NCI-H128 (cell line): ENCODE measurements at regions not wholly inside any gene's neighbourhood (a gene's known extent, or its start where the extent isn't known, plus 50 kb on each side); places are given as distances from the start of the nearest gene placed in this dataset.

Source experiments
- DNase-seq: peaks from one replicate; lab custom pipeline; 2025; ENCODE audit not compliant: unreplicated experiment; lab: John Stamatoyannopoulos, UW

- no peak for DNase-seq
Observed at GRCh38 chrX:40485102-40485826, 95.5 kb upstream of the ATP6AP2 start.

GRCh38 chrX:40484408-40485091 is 96.2 kb upstream of the ATP6AP2 start:
- no peak for DNase-seq

- DNase-seq: no peak
Observed at GRCh38 chrX:40483502-40483901, 97.3 kb upstream of the ATP6AP2 start.

DNA sequence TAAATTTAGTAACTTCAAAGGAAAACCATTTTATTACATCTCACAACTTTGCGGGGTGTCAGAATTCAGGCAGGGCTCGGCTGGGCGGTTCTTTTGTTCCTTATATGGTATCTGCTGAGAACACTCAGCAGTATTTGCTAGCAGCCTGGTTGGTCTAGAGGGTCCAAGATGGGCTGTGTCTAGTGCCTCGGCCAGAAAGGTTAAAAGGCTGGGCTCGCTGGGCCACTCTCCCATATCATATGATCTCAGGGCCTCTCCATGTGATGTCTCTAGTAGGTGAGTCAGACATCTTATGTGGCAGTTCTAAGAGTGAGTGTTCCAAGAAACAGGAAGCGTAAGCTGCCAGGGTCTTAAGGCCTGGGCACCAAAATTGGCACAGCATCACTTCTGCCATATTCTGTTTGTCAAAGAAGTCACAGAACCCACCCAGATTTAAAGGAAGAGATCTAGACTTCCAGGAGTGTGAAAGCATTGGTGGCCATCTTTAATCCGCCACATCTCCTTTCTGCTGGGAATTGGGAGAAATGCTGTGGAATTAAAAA is 100.9 kb upstream of the ATP6AP2 start:
- no peak for DNase-seq

DNA sequence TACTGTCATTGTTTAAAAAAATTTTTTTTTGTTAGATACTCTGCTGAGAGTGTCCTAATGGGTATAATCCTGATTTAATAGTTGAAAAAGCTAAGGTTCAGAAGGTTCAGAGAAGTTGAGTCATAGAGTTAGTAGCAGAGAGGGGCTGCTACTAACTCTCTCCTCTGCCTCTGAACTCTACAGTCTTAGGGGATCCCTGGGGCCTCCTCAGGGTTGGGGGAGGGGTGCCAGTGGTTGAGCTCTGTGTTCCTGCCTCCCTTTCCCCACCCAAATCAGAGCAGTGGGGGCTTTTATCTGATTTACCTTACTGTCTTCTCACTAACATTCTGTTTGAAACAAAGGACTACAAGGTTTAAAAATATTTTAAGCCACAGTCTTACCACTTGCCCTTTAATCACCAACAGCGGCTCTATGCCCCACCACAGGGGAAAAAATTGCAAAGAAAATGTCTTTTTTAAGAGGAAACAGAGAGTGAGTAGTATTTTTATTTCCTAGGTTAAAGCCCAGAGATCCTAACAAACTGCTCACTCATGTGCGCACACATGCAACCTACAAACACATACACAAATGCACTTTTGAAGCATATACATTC is 102.2 kb upstream of the ATP6AP2 start:
- DNase-seq: no peak

DNA sequence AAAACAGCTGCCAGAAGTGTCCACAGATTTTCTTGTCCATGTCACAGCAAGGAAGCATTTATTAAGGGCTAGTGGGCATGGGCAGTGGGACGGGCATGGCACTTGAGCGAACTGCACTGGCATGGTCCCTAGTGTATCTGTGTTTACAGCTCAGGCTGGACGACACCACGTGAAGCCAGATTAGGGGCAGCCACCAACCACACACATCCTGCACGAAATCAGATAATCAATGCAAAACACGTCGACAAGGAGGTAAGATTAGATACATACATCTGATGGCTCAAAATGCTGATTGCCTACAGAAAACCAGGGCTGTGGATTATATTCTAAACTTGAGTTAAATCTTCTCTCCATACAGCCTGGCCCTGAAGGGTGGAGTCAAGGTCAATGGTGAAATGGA is 103.8 kb upstream of the ATP6AP2 start:
- no peak for DNase-seq

DNA sequence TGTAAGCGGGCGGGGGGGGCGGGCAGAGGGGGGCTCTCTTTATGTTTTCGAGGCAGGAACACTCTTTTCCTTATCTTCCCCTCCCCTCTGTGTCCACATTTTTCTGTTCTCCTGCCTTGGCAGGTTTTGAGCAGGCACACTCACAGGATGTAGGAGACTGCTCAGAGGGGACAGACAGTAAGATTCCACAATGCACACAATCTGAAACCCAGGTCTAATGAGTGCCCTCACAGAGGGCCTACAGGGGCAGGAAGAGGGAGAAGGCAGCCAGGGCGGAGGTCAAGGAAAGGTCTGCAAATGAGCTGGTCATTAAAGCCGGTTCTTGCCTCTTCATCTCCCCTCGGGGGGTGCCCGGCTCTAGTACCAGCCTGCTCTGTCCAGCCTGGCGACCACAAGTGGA is 106.1 kb upstream of the ATP6AP2 start:
- DNase-seq: no peak

DNA sequence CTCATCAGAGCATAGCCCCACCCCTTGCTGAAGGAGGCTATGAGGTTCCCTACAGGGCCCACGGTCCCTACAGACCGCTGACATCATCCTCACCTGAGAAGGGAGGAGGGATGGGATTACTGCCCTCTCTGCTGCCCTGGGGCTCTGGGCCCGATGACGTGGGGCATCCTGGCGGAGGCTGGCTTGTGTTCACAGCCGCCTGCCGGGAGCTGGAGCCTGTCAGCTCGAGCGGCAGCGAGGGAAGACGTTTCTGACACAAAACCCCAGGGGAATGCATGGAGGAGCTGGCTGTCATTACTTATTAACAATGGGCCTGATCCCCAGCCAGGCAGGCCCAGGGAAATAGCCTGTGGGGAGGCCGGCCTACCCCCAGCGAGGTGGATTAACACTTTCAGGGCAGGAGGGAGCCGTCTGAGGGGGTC is 106.6 kb upstream of the ATP6AP2 start:
- no peak for DNase-seq

- no peak for DNase-seq
Observed at GRCh38 chrX:40473460-40474204, 107.1 kb upstream of the ATP6AP2 start.

DNA sequence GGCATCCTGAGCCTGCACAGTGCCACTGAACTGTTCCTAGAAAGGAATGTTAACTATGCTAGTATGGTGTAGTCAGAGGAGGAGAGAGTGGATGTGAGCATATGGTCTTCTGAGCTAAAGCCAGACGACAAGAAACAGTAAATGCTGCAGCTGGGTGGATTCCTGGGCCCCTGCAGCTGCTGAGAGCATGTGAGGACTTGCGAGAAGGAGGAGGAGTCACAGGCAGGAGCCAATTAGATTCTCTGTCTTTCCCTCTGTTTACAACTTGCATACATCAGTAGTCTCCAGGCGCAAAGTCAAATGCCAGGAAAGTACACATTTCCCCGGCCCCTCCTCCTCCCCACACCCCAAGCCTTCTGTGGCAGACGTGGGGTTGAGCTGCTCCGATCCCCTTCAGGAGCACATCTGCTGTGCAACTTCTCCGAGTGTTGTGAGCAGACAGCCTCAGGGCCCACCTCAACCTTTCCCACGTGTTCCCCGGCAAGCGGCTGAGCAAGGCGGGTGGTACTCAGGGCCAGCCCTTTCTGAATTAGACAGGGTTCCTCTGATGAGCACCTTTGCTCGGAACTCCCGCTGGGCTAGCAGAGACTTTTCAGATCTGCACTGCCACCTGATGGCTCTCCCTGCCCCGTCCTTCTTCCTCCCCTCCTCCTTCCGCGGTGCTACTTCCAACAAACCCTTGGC is 108.7 kb upstream of the ATP6AP2 start:
- DNase-seq: no peak

- no peak for DNase-seq
Observed at GRCh38 chrX:40470830-40471429, 109.8 kb upstream of the ATP6AP2 start.

GRCh38 chrX:40469316-40469715 is 111.5 kb upstream of the ATP6AP2 start:
- no peak for DNase-seq

DNA sequence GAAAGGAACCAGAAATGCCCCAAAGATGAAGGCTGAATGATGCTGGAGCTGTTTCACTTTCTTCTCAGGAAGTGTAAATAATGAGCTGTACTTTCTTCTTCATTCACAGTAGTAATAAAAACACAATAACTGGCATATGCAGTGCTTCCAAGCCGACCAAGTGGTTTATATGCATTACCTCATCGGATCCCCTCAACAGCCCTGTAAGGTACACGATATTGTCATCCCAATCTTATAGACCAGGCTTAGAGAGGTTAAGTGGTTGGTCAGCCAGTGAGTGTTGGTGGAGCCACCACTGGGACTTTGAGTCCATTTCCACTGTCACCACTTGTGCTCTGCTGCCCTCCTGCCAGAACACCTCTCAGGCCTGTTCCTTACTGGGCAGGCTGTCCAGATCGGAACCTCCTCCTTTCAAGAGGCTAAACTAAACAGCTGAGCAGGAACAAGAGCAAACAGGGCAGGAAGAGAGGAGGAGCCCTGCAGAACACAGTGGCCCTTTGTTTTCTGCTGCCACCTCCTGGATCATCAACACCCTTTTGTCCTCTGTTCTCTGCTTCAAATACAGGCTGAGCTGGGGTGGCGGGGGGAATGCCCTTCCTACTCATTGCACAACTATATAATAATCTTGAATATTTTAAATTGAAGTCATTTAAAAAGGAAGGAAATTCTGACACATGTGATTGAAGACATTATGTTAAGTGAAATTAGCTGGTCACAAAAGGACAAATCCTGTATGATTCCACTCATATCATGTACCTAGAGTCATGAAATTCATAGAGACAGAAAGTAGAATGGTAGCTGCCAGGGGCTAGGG is 112.5 kb upstream of the ATP6AP2 start:
- DNase-seq: no peak

- no peak for DNase-seq
Observed at GRCh38 chrX:40467454-40467853, 113.3 kb upstream of the ATP6AP2 start.

DNA sequence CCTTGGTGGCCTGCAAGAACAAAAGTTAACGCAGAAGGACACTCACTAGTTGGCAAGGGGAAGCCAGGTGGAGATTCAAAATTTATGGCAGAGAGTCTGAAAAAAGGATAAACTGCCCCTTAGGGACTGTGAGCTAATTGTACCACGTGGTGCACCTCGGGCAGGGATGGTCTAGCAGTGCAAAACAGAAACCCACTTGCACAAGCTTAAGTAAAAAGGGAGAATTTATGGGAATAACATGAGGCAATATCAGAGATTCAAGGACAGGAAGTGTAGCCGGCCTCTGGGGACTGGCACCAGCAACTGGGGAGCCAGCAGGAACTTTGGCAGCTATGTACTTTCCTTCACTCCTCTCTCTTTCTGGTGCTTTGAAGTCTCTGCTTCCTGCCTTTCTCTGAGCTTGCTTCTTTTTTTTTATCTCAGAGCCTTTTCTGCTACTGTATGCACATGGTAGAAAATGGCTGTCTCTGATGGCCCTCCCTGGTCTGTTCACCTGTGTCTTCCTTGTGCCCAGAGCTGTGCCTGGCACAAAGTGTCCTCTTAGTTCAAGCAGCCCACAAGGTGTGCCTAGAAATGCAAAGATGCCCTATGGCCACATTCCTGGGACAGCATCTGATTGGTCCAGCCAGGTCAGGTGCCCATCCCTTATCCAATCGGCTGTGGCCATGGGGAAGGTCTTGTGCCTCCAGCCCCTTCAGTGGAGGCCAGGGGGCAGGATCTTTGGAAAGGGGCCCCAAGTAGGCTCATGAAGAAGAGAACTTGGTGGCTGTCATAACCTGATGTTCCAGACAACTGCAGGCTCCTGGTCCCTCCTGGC is 114.8 kb upstream of the ATP6AP2 start:
- no peak for DNase-seq

DNA sequence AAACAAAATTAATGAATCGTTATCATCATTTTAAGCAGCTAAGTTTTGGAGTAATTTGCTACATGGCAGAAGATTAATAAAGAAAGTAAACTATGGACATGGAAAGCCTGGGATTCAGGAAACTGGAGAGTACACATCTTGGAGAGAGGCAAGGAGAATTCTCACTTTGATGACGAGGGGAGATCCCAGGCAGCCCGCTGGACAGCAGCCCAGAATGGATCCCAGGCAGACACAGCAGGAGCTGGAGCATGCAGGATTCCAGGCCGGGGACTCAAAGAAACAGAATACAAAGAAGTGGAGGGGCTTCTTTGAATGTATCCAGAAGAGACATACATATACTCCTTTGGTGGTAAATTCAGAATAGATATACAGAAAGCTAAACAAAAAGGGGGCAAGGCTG is 118.0 kb upstream of the ATP6AP2 start:
- DNase-seq: no peak

- no peak for DNase-seq
Observed at GRCh38 chrX:40460926-40461325, 119.8 kb upstream of the ATP6AP2 start.

- DNase-seq: no peak
Observed at GRCh38 chrX:40459571-40460158, 121.1 kb upstream of the ATP6AP2 start.
